SHP77 treated with DMSO at 0.1 percent for 48 hours (cell line): ENCODE measurements at regions not wholly inside any gene's neighbourhood (a gene's known extent, or its start where the extent isn't known, plus 50 kb on each side); places are given as distances from the start of the nearest gene placed in this dataset.

Experiments used
- DNase-seq: peaks from one replicate; lab custom pipeline; 2025; lab: John Stamatoyannopoulos, UW

- DNase-seq = no peak
Measured at GRCh38 chr5:167595196-167595595, 696.2 kb upstream of the WWC1 start.

DNA sequence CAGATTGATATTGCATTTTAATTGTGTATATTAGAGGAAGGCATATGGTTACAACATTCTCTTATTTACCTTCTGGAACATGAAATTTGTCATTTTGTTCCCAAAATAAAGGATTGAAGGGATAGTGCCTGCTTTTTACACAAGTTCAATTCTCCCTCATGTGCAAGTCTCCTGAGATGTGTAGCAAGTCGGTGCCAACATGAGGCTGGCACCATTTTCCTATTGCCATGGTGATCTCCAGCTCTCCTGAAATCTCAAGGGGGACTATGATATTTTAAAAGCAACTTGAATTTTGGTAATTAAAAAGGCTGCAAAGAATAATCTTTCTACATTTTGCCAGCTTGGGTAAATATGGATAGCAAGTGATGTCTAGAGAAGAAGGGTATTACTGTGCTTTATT is 693.3 kb upstream of the WWC1 start:
- no peak for DNase-seq

GRCh38 chr5:167602067-167602466 is 689.4 kb upstream of the WWC1 start:
- no peak for DNase-seq

DNA sequence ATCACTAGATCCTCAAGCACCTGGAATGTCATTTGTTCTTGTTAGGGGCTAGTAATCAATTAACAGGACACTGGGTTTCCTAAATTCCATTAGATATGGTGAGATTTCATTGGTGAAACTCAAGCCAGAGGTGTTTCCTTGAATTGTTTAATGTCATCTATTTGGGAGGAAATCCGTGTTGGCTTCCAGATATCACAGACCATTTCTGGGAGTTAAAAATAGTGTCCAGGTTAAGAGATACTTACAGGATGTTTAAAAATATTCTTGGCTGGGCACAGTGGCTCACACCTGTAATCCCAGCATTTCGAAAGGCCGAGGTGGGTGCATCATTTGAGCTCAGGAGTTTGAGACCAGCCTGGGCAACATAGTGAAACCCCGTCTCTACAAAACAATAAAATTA is 688.3 kb upstream of the WWC1 start:
- no peak for DNase-seq

GRCh38 chr5:167608390-167609272 is 682.8 kb upstream of the WWC1 start:
- DNase-seq = no peak

DNA sequence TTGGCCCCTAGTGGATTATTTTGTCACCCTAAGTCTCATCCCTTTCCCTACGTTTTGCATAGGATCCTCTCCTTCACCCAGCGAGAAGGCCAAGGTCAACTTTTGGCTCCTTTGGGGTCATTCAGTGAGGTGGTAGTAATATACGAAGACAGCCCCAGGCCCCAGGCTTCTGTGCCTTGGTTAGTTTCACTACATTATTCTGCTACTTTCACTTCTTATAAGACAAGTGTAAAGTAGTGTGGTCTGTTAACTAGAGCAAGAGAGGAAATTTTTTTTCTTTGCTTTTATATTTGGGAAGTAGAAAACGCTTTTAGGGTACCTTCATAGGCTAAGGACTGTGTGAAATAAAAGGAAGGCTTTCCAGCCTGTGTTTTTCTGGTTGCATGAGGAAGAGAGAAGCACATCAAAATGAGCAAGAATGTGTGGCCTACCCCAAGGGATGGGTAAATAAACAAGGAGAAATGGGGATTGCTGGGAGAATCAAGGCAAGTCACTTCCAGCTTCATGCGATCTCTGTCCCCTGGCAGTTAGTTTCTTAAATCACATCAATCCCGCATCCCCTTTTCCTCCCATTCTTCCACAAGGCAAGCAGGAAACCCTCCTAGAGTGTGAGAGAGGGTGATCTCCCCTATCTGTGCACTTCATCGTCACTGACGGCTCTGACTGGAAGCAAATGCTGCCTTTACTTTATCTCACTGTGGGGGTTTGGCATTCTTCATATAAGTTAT is 677.0 kb upstream of the WWC1 start:
- no peak for DNase-seq

DNA sequence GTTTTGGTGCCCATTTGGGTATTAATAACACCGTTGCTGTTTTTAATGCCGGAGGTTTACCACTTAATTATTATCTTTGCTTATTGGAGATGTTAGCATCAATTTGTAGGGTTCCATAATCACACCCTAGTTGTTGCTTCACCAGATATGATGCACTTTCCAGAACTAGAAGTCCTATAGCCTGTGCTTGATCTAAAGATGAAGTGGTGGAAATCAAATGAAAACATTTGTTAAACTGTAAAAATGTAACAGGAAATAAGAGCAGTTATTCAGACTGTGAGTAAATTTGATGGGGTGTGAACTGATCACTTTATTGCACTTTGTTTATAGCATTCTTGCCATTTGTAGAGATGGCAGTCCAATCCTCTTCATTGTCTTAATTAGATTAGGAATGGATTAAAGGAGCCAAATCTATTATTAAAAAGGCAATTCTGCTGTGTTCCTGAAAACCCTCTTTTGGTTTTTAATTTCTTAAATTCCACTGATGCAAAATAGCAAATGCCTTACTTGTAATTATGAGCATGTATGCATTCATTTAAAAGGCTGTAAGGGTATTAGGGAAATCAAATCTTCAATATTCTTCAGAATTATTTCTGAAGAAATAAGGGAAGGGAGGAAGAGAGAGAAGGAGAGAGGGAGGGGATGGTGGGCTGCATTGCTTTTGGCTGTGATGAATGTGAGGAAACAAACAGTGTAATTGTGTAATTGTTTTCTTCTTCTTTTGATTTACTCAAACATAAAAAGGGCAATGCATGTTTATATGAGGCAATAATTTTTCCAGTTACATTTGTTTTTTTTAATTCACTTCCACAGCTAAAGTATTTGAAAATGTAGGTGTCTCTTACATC is 675.2 kb upstream of the WWC1 start:
- no peak for DNase-seq

- no peak for DNase-seq
Measured at GRCh38 chr5:167623354-167623753, 668.1 kb upstream of the WWC1 start.

DNA sequence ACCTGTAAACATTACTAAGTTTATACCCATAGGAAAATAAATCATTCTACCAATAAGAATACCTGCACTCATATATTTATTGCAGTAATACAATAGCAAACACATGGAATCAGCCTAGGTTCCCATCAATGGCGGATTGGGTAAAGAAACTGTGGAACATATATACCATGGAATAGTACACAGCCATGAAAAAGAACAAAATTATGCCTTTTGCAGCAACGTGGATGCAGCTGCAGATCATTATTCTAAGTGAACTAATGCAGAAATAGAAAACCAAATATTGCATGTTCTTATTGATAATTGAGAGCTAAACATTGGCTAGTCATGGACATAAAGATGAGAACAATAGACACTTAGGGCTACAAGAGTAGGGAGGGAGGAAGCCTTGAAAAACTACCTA is 667.4 kb upstream of the WWC1 start:
- no peak for DNase-seq

- no peak for DNase-seq
Measured at GRCh38 chr5:167626341-167627123, 664.9 kb upstream of the WWC1 start.

GRCh38 chr5:167629634-167630033 is 661.8 kb upstream of the WWC1 start:
- no peak for DNase-seq

DNA sequence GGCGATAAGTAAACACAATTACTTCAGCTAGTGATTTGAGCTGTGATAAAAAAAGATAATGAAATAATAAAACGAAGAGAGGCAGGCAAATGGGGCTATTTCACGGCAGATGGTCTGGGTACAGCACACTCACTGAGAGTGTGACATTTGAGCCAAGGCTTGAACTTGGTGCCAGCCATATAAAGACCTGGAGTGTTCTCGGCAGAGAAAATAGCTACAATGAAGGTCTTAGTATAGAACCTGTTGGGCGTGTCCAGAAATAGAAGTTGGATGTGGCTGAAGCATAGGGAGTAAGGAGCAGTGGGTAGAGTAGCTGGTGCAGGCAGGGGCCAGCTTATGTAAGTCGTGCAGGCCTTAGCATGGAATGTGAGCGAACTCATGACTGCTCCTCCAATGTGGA is 660.3 kb upstream of the WWC1 start:
- no peak for DNase-seq

GRCh38 chr5:167633114-167633513 is 658.3 kb upstream of the WWC1 start:
- DNase-seq = no peak

DNA sequence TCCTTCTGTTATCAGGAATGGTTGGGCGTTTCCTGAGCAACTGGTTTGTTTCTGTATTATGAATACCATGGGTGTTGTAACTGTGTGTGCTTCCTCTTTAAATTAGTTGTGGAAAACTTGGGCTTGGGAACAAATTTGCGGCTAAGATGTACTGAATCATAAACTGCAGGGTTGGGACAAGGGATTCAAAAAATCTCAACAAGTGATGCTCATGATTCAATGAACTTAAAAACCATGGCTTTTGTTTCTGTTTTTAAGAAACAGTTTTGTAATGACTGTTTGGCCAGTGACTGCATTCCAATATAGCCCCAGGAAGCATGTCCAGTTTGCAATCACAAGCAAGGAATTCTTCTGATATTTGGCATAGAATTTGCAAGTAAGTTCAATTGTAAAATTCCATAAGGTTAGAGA is 657.5 kb upstream of the WWC1 start:
- DNase-seq = no peak

- no peak for DNase-seq
Measured at GRCh38 chr5:167634432-167634831, 657.0 kb upstream of the WWC1 start.

- no peak for DNase-seq
Measured at GRCh38 chr5:167638816-167639215, 652.6 kb upstream of the WWC1 start.

- DNase-seq = no peak
Measured at GRCh38 chr5:167639273-167639672, 652.2 kb upstream of the WWC1 start.

DNA sequence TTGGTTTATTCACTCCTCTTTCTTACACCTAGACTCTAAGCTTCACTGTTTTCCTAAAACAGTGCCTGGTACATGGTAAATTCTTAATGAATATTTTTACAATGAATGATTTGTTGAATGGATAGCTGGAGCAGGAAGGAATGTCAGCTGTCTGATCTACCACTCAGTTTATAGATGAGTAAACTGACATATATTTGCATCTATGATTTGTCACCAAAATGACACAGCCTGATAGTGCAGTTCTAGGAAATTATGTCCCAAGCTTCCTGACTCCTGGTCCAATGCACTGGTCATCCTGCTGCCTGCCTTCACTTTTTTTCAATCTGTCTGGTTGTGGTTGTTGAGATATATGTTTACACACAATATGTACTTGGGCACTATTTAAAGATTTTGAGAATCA is 651.7 kb upstream of the WWC1 start:
- DNase-seq = no peak

GRCh38 chr5:167642181-167642580 is 649.3 kb upstream of the WWC1 start:
- no peak for DNase-seq

DNA sequence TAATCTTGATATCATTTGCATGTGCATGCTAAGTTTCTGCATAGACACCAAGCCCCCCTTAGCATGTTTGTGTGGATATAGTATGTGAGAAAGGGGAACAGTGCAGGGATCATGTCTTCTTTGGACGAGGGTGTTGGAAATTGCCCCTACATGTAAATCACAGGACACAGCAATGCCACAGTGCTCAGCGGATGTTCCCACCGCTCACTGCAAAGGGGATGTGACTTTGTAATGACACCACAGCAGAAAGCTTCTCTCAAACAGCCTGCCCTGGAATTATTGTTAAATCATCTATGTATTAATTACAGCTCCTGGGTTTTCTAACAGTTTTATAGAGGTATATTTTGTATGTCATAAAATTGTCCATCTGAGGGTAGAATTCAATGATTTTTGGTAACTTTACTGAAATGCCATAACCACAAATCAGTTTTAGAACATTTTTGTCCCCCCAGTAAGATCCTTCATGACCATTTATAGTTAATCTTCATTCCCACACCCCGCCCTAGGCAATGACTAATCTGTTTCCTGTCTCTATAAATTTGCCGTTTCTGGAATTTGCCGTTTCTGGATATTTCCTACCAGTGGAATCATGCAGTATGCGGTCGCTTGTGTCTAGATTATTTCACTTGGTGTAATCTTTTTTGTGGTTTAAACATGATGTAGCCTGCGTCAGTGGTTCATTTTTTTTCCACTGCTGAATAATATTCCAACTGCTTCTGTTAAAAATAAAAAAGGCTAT is 648.5 kb upstream of the WWC1 start:
- no peak for DNase-seq
